ENCODE measurements at regions not wholly inside any gene's neighbourhood (a gene's known extent, or its start where the extent isn't known, plus 50 kb on each side); places are given as distances from the start of the nearest gene placed in this dataset.

GRCh38 chr20:22403632-22404361, 180.6 kb downstream of the FOXA2 start:
- DNase-seq, result peak; percentile 73

GRCh38 chr20:22403022-22403631, 181.2 kb downstream of the FOXA2 start:
- DNase-seq, result peak; percentile 68

- peak; percentile 60 for DNase-seq
Observed at GRCh38 chr20:22402550-22402949, 181.8 kb downstream of the FOXA2 start.

GRCh38 chr20:22400440-22400839, 183.9 kb downstream of the FOXA2 start:
- DNase-seq, result no peak

- no peak for DNase-seq
Observed at GRCh38 chr20:22394583-22394982, 189.8 kb downstream of the FOXA2 start.

GRCh38 chr20:22390543-22390903, 193.8 kb downstream of the FOXA2 start:
- DNase-seq, result no peak

GRCh38 chr20:22389836-22390542, 194.4 kb downstream of the FOXA2 start:
- peak; percentile 90 for DNase-seq

- DNase-seq, result no peak
Observed at GRCh38 chr20:22387452-22387851, 196.9 kb downstream of the FOXA2 start.

- no peak for DNase-seq
Observed at GRCh38 chr20:22386306-22386623, 198.1 kb downstream of the FOXA2 start.

GRCh38 chr20:22385602-22386305, 198.6 kb downstream of the FOXA2 start:
- peak; percentile 81 for DNase-seq

GRCh38 chr20:22384978-22385377, 199.4 kb downstream of the FOXA2 start:
- DNase-seq, result no peak

GRCh38 chr20:22383156-22383555, 201.2 kb downstream of the FOXA2 start:
- DNase-seq, result no peak

GRCh38 chr20:22382742-22383141, 201.6 kb downstream of the FOXA2 start:
- no peak for DNase-seq

- DNase-seq, result no peak
Observed at GRCh38 chr20:22381812-22382416, 202.5 kb downstream of the FOXA2 start.

GRCh38 chr20:22379472-22379871, 204.9 kb downstream of the FOXA2 start:
- DNase-seq, result peak; percentile 40

GRCh38 chr20:22374678-22375590, 209.4 kb downstream of the FOXA2 start:
- peak; percentile 51 for DNase-seq

GRCh38 chr20:22374066-22374465, 210.3 kb downstream of the FOXA2 start:
- DNase-seq, result peak; percentile 56

GRCh38 chr20:22373164-22373895, 211.0 kb downstream of the FOXA2 start:
- no peak for DNase-seq

- DNase-seq, result no peak
Observed at GRCh38 chr20:22371843-22372242, 212.5 kb downstream of the FOXA2 start.

- DNase-seq, result no peak
Observed at GRCh38 chr20:22370137-22370536, 214.2 kb downstream of the FOXA2 start.

GRCh38 chr20:22369100-22369499, 215.3 kb downstream of the FOXA2 start:
- no peak for DNase-seq

All from COR-L47 (cell line).